Caco-2 (cell line): ENCODE measurements at regions not wholly inside any gene's neighbourhood (a gene's known extent, or its start where the extent isn't known, plus 50 kb on each side); places are given as distances from the start of the nearest gene placed in this dataset.

Experiments
- BruUV-seq: library from RNA; stranded (reverse); fragments of 400-500 nt; replicated peaks from 2 replicates; lab custom pipeline; 2021; lab: Mats Ljungman, UMichigan
- CTCF ChIA-PET: fragments of 300-600 bp; sonication (Branson Sonifier 250); formaldehyde crosslinking; loops from one replicate; lab custom pipeline; 2022; ENCODE audit warnings: antibody characterized with exemption; lab: Charles Lee
- POLR2A ChIA-PET: fragments of 300-600 bp; sonication (Branson Sonifier 250); formaldehyde crosslinking; loops from one replicate; lab custom pipeline; 2022; ENCODE audit warnings: antibody characterized with exemption; lab: Charles Lee
- DNase-seq, 2 experiments: peaks; one replicate each; pipeline versions ENCODE4 v3.0.0 to v3.0.0-alpha.2; 2020 to 2022
- H3K27me3 ChIP-seq: replicated peaks from 2 replicates; pipeline ENCODE4 v1.6.0; 2011; ENCODE audit warnings: low read length; ENCODE audit not compliant: control insufficient read depth, insufficient read depth
- H3K36me3 ChIP-seq: 2 replicates; pipeline ENCODE4 v1.5.1; 2011; ENCODE audit warnings: low read length; ENCODE audit not compliant: control insufficient read depth, insufficient read depth
- H3K4me1 ChIP-seq: fragments of 250-450 bp; sonication (Bioruptor Pico); 2 replicates; pipeline ENCODE4 v1.5.1; 2020; ENCODE audit warnings: mild to moderate bottlenecking
- H3K4me3 ChIP-seq: 2 replicates; pipeline ENCODE4 v1.5.1; 2011; ENCODE audit warnings: low read depth, mild to moderate bottlenecking, control low read depth, low read length
- H3K9me3 ChIP-seq: fragments of 250-450 bp; sonication (Bioruptor Pico); 2 replicates; pipeline ENCODE4 v1.5.1; 2020; ENCODE audit warnings: mild to moderate bottlenecking, moderate library complexity
- H3K27ac Mint-ChIP-seq: one replicate; pipeline ENCODE4 v1.8.0; 2022; ENCODE audit warnings: mixed read lengths; ENCODE audit not compliant: unreplicated experiment
- H3K27me3 Mint-ChIP-seq: one replicate; pipeline ENCODE4 v1.8.0; 2022; ENCODE audit warnings: mixed read lengths; ENCODE audit not compliant: insufficient read depth, unreplicated experiment
- H3K36me3 Mint-ChIP-seq: one replicate; pipeline ENCODE4 v1.8.0; 2022; ENCODE audit warnings: mild to moderate bottlenecking, mixed read lengths; ENCODE audit not compliant: insufficient read depth, unreplicated experiment
- H3K4me1 Mint-ChIP-seq: one replicate; pipeline ENCODE4 v1.8.0; 2022; ENCODE audit warnings: low read depth, mixed read lengths; ENCODE audit not compliant: unreplicated experiment
- H3K4me3 Mint-ChIP-seq: one replicate; pipeline ENCODE4 v1.8.0; 2022; ENCODE audit warnings: mild to moderate bottlenecking, moderate library complexity, mixed read lengths; ENCODE audit not compliant: unreplicated experiment
- H3K9me3 Mint-ChIP-seq: one replicate; pipeline ENCODE4 v1.8.0; 2022; ENCODE audit warnings: mixed read lengths; ENCODE audit not compliant: unreplicated experiment
- CTCF ChIP-seq, 2 experiments: fragments of 200-600 bp in 1 of 2; IDR thresholded peaks; 1 replicate in 1 of 2; 2 replicates in 1 of 2; pipeline versions ENCODE4 v1.5.1 to v1.8.0; 2011 to 2022; ENCODE audit warnings: antibody characterized with exemption in 1 of 2, control low read depth in 1 of 2, inconsistent platforms in 1 of 2, low read depth in 1 of 2, low read length in 1 of 2, mild to moderate bottlenecking in 1 of 2, moderate library complexity in 1 of 2; ENCODE audit not compliant: insufficient read depth in 1 of 2, severe bottlenecking in 1 of 2, unreplicated experiment in 1 of 2
- intact Hi-C: fragments of 100-400 bp; cut with micrococcal nuclease; formaldehyde crosslinking; loops from one replicate; pipeline ENCODE4 v1.10.0; 2022; ENCODE audit not compliant: unreplicated experiment

- peak; percentile 68 to 69 for TF ChIP-seq CTCF (IDR thresholded peaks at IDR 0.05; ENCODE audit: insufficient read depth in 1 of 2, low read depth in 1 of 2, low read length in 1 of 2, severe bottlenecking in 1 of 2, unreplicated experiment in 1 of 2)
- Histone ChIP-seq H3K9me3 (no peaks in the 10 kb centered on the region), H3K27me3 (no peaks in the 10 kb centered on the region), H3K36me3 (no peaks in the 10 kb centered on the region), H3K4me3 (no peak overlapping the region), H3K4me1 (peaks cover 12% of the 10 kb centered on the region; the same call in 1 of the 2 replicates)
- CTCF ChIA-PET = interaction anchor here (0.6 to 1.5 kb wide), 4 partner anchors 89 to 155 kb away, joined by 3 to 7 read pairs (median 5); no protein-coding TSS in a partner anchor
- Mint-ChIP-seq H3K9me3 (no peaks in the 10 kb centered on the region), H3K27me3 (no peaks in the 10 kb centered on the region), H3K4me1 (peaks cover 18% of the 10 kb centered on the region), H3K36me3 (peaks cover 21% of the 10 kb centered on the region), H3K4me3 (no peak overlapping the region), H3K27ac (no peak overlapping the region)
- DNase-seq = peak; percentile 78 to 79
- no TSS peak for BruUV-seq
- POLR2A ChIA-PET = interaction anchor here (0.6 kb wide), 1 partner anchor 699 kb away, joined by 4 read pairs; no protein-coding TSS in a partner anchor
- intact Hi-C loops = loop anchor here (1.0 to 2.0 kb wide), 6 partner anchors 52 to 484 kb away; no protein-coding TSS in a partner anchor
Measured at GRCh38 chr9:110058304-110058953, 149.5 kb downstream of the C9orf152 start.

- no peaks in the 10 kb centered on the region for H3K27me3 Mint-ChIP-seq
- ChIA-PET CTCF (interaction anchor here (0.7 to 1.5 kb wide), 3 partner anchors 90 to 755 kb away, joined by 3 to 7 read pairs (median 4); no protein-coding TSS in a partner anchor), POLR2A (no interaction called here)
- no peak overlapping the region for H3K4me3 Mint-ChIP-seq
- H3K27ac Mint-ChIP-seq = no peak overlapping the region
- no peak overlapping the region for H3K4me3 ChIP-seq
- no peaks in the 10 kb centered on the region for H3K9me3 Mint-ChIP-seq
- peak in 1 of 2 experiments; percentile 17 for DNase-seq
- H3K4me1 ChIP-seq = peaks cover 12% of the 10 kb centered on the region; the same call in 1 of the 2 replicates
- no peak for TF ChIP-seq CTCF (IDR thresholded peaks at IDR 0.05; ENCODE audit: insufficient read depth in 1 of 2, low read depth in 1 of 2, low read length in 1 of 2, severe bottlenecking in 1 of 2, unreplicated experiment in 1 of 2)
- no peaks in the 10 kb centered on the region for H3K27me3 ChIP-seq
- no peaks in the 10 kb centered on the region for H3K36me3 ChIP-seq
- H3K36me3 Mint-ChIP-seq = peaks cover 22% of the 10 kb centered on the region
- H3K4me1 Mint-ChIP-seq = peaks cover 18% of the 10 kb centered on the region
- intact Hi-C loops = loop anchor here (2.0 kb wide), 3 partner anchors 53 to 485 kb away; no protein-coding TSS in a partner anchor
- BruUV-seq = no TSS peak
- no peaks in the 10 kb centered on the region for H3K9me3 ChIP-seq
Measured at GRCh38 chr9:110059461-110059860, 148.5 kb downstream of the C9orf152 start.

- Mint-ChIP-seq H3K4me3 (no peak overlapping the region), H3K9me3 (no peaks in the 10 kb centered on the region), H3K36me3 (peaks cover 22% of the 10 kb centered on the region), H3K27ac (no peak overlapping the region), H3K27me3 (no peaks in the 10 kb centered on the region), H3K4me1 (peaks cover 23% of the 10 kb centered on the region)
- TF ChIP-seq CTCF (IDR thresholded peaks at IDR 0.05; ENCODE audit: insufficient read depth in 1 of 2, low read depth in 1 of 2, low read length in 1 of 2, severe bottlenecking in 1 of 2, unreplicated experiment in 1 of 2) = no peak
- no peaks in the 10 kb centered on the region for H3K36me3 ChIP-seq
- no peaks in the 10 kb centered on the region for H3K9me3 ChIP-seq
- DNase-seq = no peak
- no peaks in the 10 kb centered on the region for H3K27me3 ChIP-seq
- ChIA-PET CTCF (no interaction called here), POLR2A (no interaction called here)
- no TSS peak for BruUV-seq
- peaks cover 11% of the 10 kb centered on the region for H3K4me1 ChIP-seq
- no peak overlapping the region for H3K4me3 ChIP-seq
- intact Hi-C loops = no loop called here
Measured at GRCh38 chr9:110064803-110065202, 143.2 kb downstream of the C9orf152 start.
